Stimulated activated memory B cell treated with anti-CD40 and anti-IgM and Interleukin-4, amounts not matched to agents 10 μg/mL and 1 μg/mL and 100 μg/mL, for 72 hours (primary cell): ENCODE measurements at regions not wholly inside any gene's neighbourhood (a gene's known extent, or its start where the extent isn't known, plus 50 kb on each side); places are given as distances from the start of the nearest gene placed in this dataset.
"Not testable (repeated sequence)": the region's sequence is repeated elsewhere in the genome, so short reads cannot be mapped to it uniquely, and the experiment has no call there.

Experiments used
- ATAC-seq: fragments of 150-1000 bp; cut with Tn5 transposase; 2 replicates; pipeline ENCODE4 v1.10.0; 2021
- H3K27ac Mint-ChIP-seq: one replicate; pipeline ENCODE4 v1.8.0; 2022; ENCODE audit warnings: mild to moderate bottlenecking, mixed read lengths
- H3K27me3 Mint-ChIP-seq: one replicate; pipeline ENCODE4 v1.8.0; 2022; ENCODE audit warnings: mixed read lengths
- H3K36me3 Mint-ChIP-seq: one replicate; pipeline ENCODE4 v1.8.0; 2022; ENCODE audit warnings: mixed read lengths
- H3K4me1 Mint-ChIP-seq: one replicate; pipeline ENCODE4 v1.8.0; 2022; ENCODE audit warnings: mixed read lengths
- H3K4me3 Mint-ChIP-seq: one replicate; pipeline ENCODE4 v1.8.0; 2022; ENCODE audit warnings: mild to moderate bottlenecking, moderate library complexity, mixed read lengths
- H3K9me3 Mint-ChIP-seq: one replicate; pipeline ENCODE4 v1.8.0; 2022; ENCODE audit warnings: mixed read lengths

- H3K4me3 Mint-ChIP-seq = no peak overlapping the region
- no peaks in the 10 kb centered on the region for H3K4me1 Mint-ChIP-seq
- no peaks in the 10 kb centered on the region for H3K9me3 Mint-ChIP-seq
- no peaks in the 10 kb centered on the region for H3K36me3 Mint-ChIP-seq
- ATAC-seq = no peak
- no peak overlapping the region for H3K27ac Mint-ChIP-seq
- no peaks in the 10 kb centered on the region for H3K27me3 Mint-ChIP-seq
Observed at GRCh38 chr5:72648480-72648879, 141.3 kb upstream of the ZNF366 start.

GRCh38 chr5:72647806-72648205, 140.6 kb upstream of the ZNF366 start:
- no peaks in the 10 kb centered on the region for H3K4me1 Mint-ChIP-seq
- H3K4me3 Mint-ChIP-seq = no peak overlapping the region
- no peaks in the 10 kb centered on the region for H3K36me3 Mint-ChIP-seq
- no peaks in the 10 kb centered on the region for H3K27me3 Mint-ChIP-seq
- H3K27ac Mint-ChIP-seq = no peak overlapping the region
- no peaks in the 10 kb centered on the region for H3K9me3 Mint-ChIP-seq
- ATAC-seq = no peak

GRCh38 chr5:72646246-72646866, 139.1 kb upstream of the ZNF366 start:
- Mint-ChIP-seq H3K4me3 (no peak overlapping the region), H3K27me3 (no peaks in the 10 kb centered on the region), H3K9me3 (no peaks in the 10 kb centered on the region), H3K36me3 (no peaks in the 10 kb centered on the region), H3K4me1 (no peaks in the 10 kb centered on the region), H3K27ac (no peak overlapping the region)
- ATAC-seq = no peak

- Mint-ChIP-seq H3K9me3 (no peaks in the 10 kb centered on the region), H3K27ac (no peak overlapping the region), H3K27me3 (no peaks in the 10 kb centered on the region), H3K36me3 (no peaks in the 10 kb centered on the region), H3K4me1 (no peaks in the 10 kb centered on the region), H3K4me3 (no peak overlapping the region)
- ATAC-seq = no peak
Observed at GRCh38 chr5:72645064-72645846, 138.0 kb upstream of the ZNF366 start.

GRCh38 chr5:72644296-72644695, 137.1 kb upstream of the ZNF366 start:
- no peak for ATAC-seq
- H3K9me3 Mint-ChIP-seq = no peaks in the 10 kb centered on the region
- H3K36me3 Mint-ChIP-seq = no peaks in the 10 kb centered on the region
- H3K27me3 Mint-ChIP-seq = no peaks in the 10 kb centered on the region
- no peak overlapping the region for H3K4me3 Mint-ChIP-seq
- H3K4me1 Mint-ChIP-seq = no peaks in the 10 kb centered on the region
- no peak overlapping the region for H3K27ac Mint-ChIP-seq

GRCh38 chr5:72641164-72641563, 134.0 kb upstream of the ZNF366 start:
- no peaks in the 10 kb centered on the region for H3K27me3 Mint-ChIP-seq

GRCh38 chr5:72637058-72637457, 129.8 kb upstream of the ZNF366 start:
- Mint-ChIP-seq H3K27ac (no peak overlapping the region), H3K27me3 (peaks cover 16% of the 10 kb centered on the region), H3K4me1 (no peaks in the 10 kb centered on the region), H3K4me3 (no peak overlapping the region), H3K36me3 (no peaks in the 10 kb centered on the region), H3K9me3 (no peaks in the 10 kb centered on the region)
- ATAC-seq = no peak

More at GRCh38 chr5:72641164-72641563, 134.0 kb upstream of the ZNF366 start:
- no peaks in the 10 kb centered on the region for H3K36me3 Mint-ChIP-seq
- ATAC-seq = no peak
- no peaks in the 10 kb centered on the region for H3K9me3 Mint-ChIP-seq
- H3K4me3 Mint-ChIP-seq = no peak overlapping the region
- no peaks in the 10 kb centered on the region for H3K4me1 Mint-ChIP-seq
- no peak overlapping the region for H3K27ac Mint-ChIP-seq

GRCh38 chr5:72636565-72636964, 129.4 kb upstream of the ZNF366 start:
- ATAC-seq, H3K9me3 Mint-ChIP-seq, H3K4me3 Mint-ChIP-seq, H3K36me3 Mint-ChIP-seq, H3K27ac Mint-ChIP-seq, H3K4me1 Mint-ChIP-seq: not testable (repeated sequence)
- H3K27me3 Mint-ChIP-seq = peaks cover 16% of the 10 kb centered on the region

GRCh38 chr5:72634444-72634843, 127.2 kb upstream of the ZNF366 start:
- Mint-ChIP-seq H3K4me3 (no peak overlapping the region), H3K27ac (no peak overlapping the region), H3K4me1 (no peaks in the 10 kb centered on the region), H3K27me3 (peaks cover 16% of the 10 kb centered on the region), H3K9me3 (no peaks in the 10 kb centered on the region), H3K36me3 (no peaks in the 10 kb centered on the region)
- ATAC-seq = no peak

- H3K36me3 Mint-ChIP-seq = no peaks in the 10 kb centered on the region
- H3K27me3 Mint-ChIP-seq = peaks cover 16% of the 10 kb centered on the region
- no peak for ATAC-seq
- no peak overlapping the region for H3K4me3 Mint-ChIP-seq
- no peak overlapping the region for H3K27ac Mint-ChIP-seq
- H3K4me1 Mint-ChIP-seq = no peaks in the 10 kb centered on the region
- no peaks in the 10 kb centered on the region for H3K9me3 Mint-ChIP-seq
Observed at GRCh38 chr5:72633649-72634048, 126.4 kb upstream of the ZNF366 start.

- no peak overlapping the region for H3K27ac Mint-ChIP-seq
- no peak for ATAC-seq
- H3K36me3 Mint-ChIP-seq = no peaks in the 10 kb centered on the region
- no peaks in the 10 kb centered on the region for H3K4me1 Mint-ChIP-seq
- H3K9me3 Mint-ChIP-seq = no peaks in the 10 kb centered on the region
- H3K4me3 Mint-ChIP-seq = no peak overlapping the region
- peaks cover 16% of the 10 kb centered on the region for H3K27me3 Mint-ChIP-seq
Observed at GRCh38 chr5:72633041-72633445, 125.8 kb upstream of the ZNF366 start.

GRCh38 chr5:72630721-72631120, 123.5 kb upstream of the ZNF366 start:
- no peak overlapping the region for H3K4me3 Mint-ChIP-seq
- no peaks in the 10 kb centered on the region for H3K36me3 Mint-ChIP-seq
- peaks cover 16% of the 10 kb centered on the region for H3K27me3 Mint-ChIP-seq
- H3K9me3 Mint-ChIP-seq = no peaks in the 10 kb centered on the region
- no peak for ATAC-seq
- H3K4me1 Mint-ChIP-seq = no peaks in the 10 kb centered on the region
- no peak overlapping the region for H3K27ac Mint-ChIP-seq

GRCh38 chr5:72630081-72630480, 122.9 kb upstream of the ZNF366 start:
- H3K27me3 Mint-ChIP-seq = peaks cover 16% of the 10 kb centered on the region
- H3K4me3 Mint-ChIP-seq = no peak overlapping the region
- no peaks in the 10 kb centered on the region for H3K36me3 Mint-ChIP-seq
- H3K4me1 Mint-ChIP-seq = no peaks in the 10 kb centered on the region
- no peaks in the 10 kb centered on the region for H3K9me3 Mint-ChIP-seq
- ATAC-seq = no peak
- no peak overlapping the region for H3K27ac Mint-ChIP-seq

- no peak for ATAC-seq
- Mint-ChIP-seq H3K4me3 (no peak overlapping the region), H3K9me3 (no peaks in the 10 kb centered on the region), H3K36me3 (no peaks in the 10 kb centered on the region), H3K4me1 (no peaks in the 10 kb centered on the region), H3K27me3 (peaks cover 25% of the 10 kb centered on the region), H3K27ac (no peak overlapping the region)
Observed at GRCh38 chr5:72628771-72629371, 121.7 kb upstream of the ZNF366 start.

- H3K27ac Mint-ChIP-seq = no peak overlapping the region
- no peaks in the 10 kb centered on the region for H3K36me3 Mint-ChIP-seq
- no peaks in the 10 kb centered on the region for H3K9me3 Mint-ChIP-seq
- H3K4me1 Mint-ChIP-seq = no peaks in the 10 kb centered on the region
- peaks cover 24% of the 10 kb centered on the region for H3K27me3 Mint-ChIP-seq
- no peak overlapping the region for H3K4me3 Mint-ChIP-seq
- no peak for ATAC-seq
Observed at GRCh38 chr5:72625332-72625731, 118.1 kb upstream of the ZNF366 start.
